ENCODE measurements at regions not wholly inside any gene's neighbourhood (a gene's known extent, or its start where the extent isn't known, plus 50 kb on each side); places are given as distances from the start of the nearest gene placed in this dataset.

DNA sequence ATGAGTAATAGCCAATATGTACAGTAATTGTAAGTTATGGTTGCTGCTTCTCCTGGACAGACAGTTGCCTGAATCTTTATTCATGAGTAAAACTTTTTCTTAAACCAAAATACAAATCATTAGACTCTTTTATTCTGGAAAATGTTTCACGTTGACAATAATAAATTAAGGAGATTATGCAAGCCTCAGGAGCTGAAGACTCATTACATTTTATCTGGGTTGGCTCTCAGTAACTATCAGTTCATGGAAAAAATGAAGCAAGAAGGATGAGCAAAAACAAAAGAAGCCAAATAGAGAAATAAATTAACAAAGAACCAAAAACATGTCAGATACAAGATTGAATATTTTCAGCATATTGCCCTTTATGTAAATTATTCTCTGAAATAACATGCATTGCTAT is 88.9 kb upstream of the PRR16 start (continued):
- TF ChIP-seq MTF1 (CRISPR knock-in tag; IDR thresholded peaks at IDR 0.05) (no peak), ZNF879 (CRISPR knock-in tag; IDR thresholded peaks at IDR 0.05) (no peak), ZNF652 (CRISPR knock-in tag; IDR thresholded peaks at IDR 0.05; ENCODE audit: borderline replicate concordance, low read depth) (no peak), SNAI1 (CRISPR knock-in tag; IDR thresholded peaks at IDR 0.05; ENCODE audit: borderline replicate concordance) (no peak)
- TF ChIP-seq, protein P1, sequence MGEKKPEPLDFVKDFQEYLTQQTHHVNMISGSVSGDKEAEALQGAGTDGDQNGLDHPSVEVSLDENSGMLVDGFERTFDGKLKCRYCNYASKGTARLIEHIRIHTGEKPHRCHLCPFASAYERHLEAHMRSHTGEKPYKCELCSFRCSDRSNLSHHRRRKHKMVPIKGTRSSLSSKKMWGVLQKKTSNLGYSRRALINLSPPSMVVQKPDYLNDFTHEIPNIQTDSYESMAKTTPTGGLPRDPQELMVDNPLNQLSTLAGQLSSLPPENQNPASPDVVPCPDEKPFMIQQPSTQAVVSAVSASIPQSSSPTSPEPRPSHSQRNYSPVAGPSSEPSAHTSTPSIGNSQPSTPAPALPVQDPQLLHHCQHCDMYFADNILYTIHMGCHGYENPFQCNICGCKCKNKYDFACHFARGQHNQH (CRISPR knock-in tag; IDR thresholded peaks at IDR 0.05), result no peak
- TF ChIP-seq, protein P2, sequence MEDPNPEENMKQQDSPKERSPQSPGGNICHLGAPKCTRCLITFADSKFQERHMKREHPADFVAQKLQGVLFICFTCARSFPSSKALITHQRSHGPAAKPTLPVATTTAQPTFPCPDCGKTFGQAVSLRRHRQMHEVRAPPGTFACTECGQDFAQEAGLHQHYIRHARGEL (CRISPR knock-in tag; IDR thresholded peaks at IDR 0.05), result no peak
- TF ChIP-seq, protein P3, sequence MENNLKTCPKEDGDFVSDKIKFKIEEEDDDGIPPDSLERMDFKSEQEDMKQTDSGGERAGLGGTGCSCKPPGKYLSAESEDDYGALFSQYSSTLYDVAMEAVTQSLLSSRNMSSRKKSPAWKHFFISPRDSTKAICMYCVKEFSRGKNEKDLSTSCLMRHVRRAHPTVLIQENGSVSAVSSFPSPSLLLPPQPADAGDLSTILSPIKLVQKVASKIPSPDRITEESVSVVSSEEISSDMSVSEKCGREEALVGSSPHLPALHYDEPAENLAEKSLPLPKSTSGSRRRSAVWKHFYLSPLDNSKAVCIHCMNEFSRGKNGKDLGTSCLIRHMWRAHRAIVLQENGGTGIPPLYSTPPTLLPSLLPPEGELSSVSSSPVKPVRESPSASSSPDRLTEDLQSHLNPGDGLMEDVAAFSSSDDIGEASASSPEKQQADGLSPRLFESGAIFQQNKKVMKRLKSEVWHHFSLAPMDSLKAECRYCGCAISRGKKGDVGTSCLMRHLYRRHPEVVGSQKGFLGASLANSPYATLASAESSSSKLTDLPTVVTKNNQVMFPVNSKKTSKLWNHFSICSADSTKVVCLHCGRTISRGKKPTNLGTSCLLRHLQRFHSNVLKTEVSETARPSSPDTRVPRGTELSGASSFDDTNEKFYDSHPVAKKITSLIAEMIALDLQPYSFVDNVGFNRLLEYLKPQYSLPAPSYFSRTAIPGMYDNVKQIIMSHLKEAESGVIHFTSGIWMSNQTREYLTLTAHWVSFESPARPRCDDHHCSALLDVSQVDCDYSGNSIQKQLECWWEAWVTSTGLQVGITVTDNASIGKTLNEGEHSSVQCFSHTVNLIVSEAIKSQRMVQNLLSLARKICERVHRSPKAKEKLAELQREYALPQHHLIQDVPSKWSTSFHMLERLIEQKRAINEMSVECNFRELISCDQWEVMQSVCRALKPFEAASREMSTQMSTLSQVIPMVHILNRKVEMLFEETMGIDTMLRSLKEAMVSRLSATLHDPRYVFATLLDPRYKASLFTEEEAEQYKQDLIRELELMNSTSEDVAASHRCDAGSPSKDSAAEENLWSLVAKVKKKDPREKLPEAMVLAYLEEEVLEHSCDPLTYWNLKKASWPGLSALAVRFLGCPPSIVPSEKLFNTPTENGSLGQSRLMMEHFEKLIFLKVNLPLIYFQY (CRISPR knock-in tag; IDR thresholded peaks at IDR 0.05; ENCODE audit: borderline replicate concordance), result no peak

DNA sequence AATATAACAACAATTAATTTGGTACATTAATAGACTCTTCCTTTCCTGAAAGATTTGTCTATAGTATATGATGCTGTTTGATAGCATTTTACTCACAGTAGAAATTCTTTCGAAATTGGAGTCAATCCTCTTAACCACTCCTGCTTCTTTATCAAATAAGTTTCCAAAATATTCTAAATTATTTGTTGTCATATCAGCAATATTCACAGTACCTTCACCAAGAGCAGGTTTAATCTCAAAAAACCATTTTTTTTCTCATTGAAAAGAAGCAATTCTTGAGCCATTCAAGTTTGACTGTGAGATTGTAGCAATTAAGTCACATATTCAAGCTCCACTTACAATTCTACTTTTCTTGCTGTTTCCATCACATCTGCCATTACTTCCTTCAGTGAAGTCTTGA is 83.5 kb upstream of the PRR16 start:
- FAIRE-seq, result no peak
- Histone ChIP-seq H3K27me3 (ENCODE audit: control insufficient read depth in 1 of 2, insufficient read depth in 2 of 2, low read length in 2 of 2) (no peaks in the 10 kb centered on the region), H3K36me3 (replicated peaks in 1 of 2; ENCODE audit: control insufficient read depth in 1 of 2, insufficient read depth in 2 of 2, low read length in 2 of 2) (no peaks in the 10 kb centered on the region), H2AFZ (ENCODE audit: low read length) (no peak overlapping the region), H3K27ac (ENCODE audit: extremely low read length, insufficient read depth, low read length) (no peak overlapping the region), H3K79me2 (ENCODE audit: insufficient read depth, low read length) (no peaks in the 10 kb centered on the region), H3K4me2 (ENCODE audit: low read depth, low read length) (no peak overlapping the region), H4K20me1 (ENCODE audit: insufficient read depth, low read length) (no peaks in the 10 kb centered on the region), H3K4me3 (replicated peaks in 1 of 3; ENCODE audit: insufficient read depth in 1 of 3, low read depth in 2 of 3, low read length in 3 of 3) (no peak overlapping the region), H3K4me1 (ENCODE audit: insufficient read depth, low read length) (no peaks in the 10 kb centered on the region), H3K9ac (ENCODE audit: insufficient read depth, low read depth, low read length) (no peak overlapping the region), H3K9me3 (ENCODE audit: low read length) (no peaks in the 10 kb centered on the region)
- intact Hi-C loops (cut with micrococcal nuclease; ENCODE audit: unreplicated experiment) (no loop called here), in situ Hi-C loops (cut with HindIII; ENCODE audit: extremely low pct_ligation_motif_present, low pct_unique_long_range_greater_than_20kb) (no loop called here)
- CTCF ChIA-PET (ENCODE audit: low intra/inter-chr PET ratio, low total read pairs), result no interaction called here
- DNase-seq (ENCODE audit: low spot score), result no peak
- TF ChIP-seq MAFF (IDR thresholded peaks at IDR 0.05; ENCODE audit: low read depth, low read length) (peak; percentile 41; the same call in 1 of the 2 replicates), TSC22D2 (CRISPR knock-in tag; IDR thresholded peaks at IDR 0.05; ENCODE audit: borderline replicate concordance) (no peak), ZNF343 (CRISPR knock-in tag; IDR thresholded peaks at IDR 0.05) (no peak), FOXA3 (CRISPR knock-in tag; IDR thresholded peaks at IDR 0.05) (no peak), ZNF547 (CRISPR knock-in tag; IDR thresholded peaks at IDR 0.05) (no peak), MAFK (conservative IDR thresholded peaks at IDR 0.05 in 1 of 2, IDR thresholded peaks at IDR 0.05 in 1 of 2; ENCODE audit: low read length in 2 of 2) (peak; percentile 11 to 63; a peak in 3 of 4 replicates)
- no TSS peak for BruUV-seq (replicated peaks)
- no peak for ATAC-seq
- 3% methylated on average over 1 of the region's 1 CpG for WGBS (ENCODE audit: low lambda C conversion rate)
- POLR2A ChIA-PET, result no interaction called here

All from HepG2 (cell line).